Body of pancreas (tissue), 4 donors: ENCODE measurements at regions not wholly inside any gene's neighbourhood (a gene's known extent, or its start where the extent isn't known, plus 50 kb on each side); places are given as distances from the start of the nearest gene placed in this dataset.

Experiments
- ATAC-seq: fragments of 150-250 bp; one replicate; pipeline ENCODE4 v1.9.1; 2016
- DNase-seq, 4 donors: peaks; one replicate each; pipeline ENCODE4 v3.0.0-alpha.2; 2019
- H3K27ac ChIP-seq, 4 donors: fragments of 200-600 bp; sonication (generic); 1 replicate in 3 of 4; 2 replicates in 1 of 4; pipeline versions ENCODE4 v1.5.1 to v1.6.1; 2016 to 2019; ENCODE audit warnings: mild to moderate bottlenecking in 1 of 4, mixed read lengths in 1 of 4, moderate library complexity in 1 of 4
- H3K27me3 ChIP-seq, 2 donors: fragments of 200-600 bp; sonication (generic); one replicate each; pipeline ENCODE4 v1.6.0; 2016; ENCODE audit warnings: mild to moderate bottlenecking in 1 of 2
- H3K36me3 ChIP-seq, 2 donors: fragments of 200-600 bp; sonication (generic); replicated peaks in 1 of 2; 2 replicates each; pipeline ENCODE4 v1.5.1; 2016; ENCODE audit warnings: low read depth in 2 of 2; ENCODE audit not compliant: insufficient read depth in 1 of 2
- H3K4me1 ChIP-seq: fragments of 200-600 bp; sonication (generic); one replicate; pipeline ENCODE4 v1.6.0; 2016
- H3K4me3 ChIP-seq, 2 donors: fragments of 200-600 bp; sonication (generic); 1 replicate in 1 of 2; 2 replicates in 1 of 2; pipeline ENCODE4 v1.5.1; 2016 to 2019
- H3K9me3 ChIP-seq, 3 donors: fragments of 200-600 bp; sonication (generic); 1 replicate in 2 of 3; 2 replicates in 1 of 3; pipeline ENCODE4 v1.5.1; 2016
- POLR2A ChIP-seq, 3 donors: fragments of 450-650 bp; IDR thresholded peaks; one replicate each; pipeline ENCODE4 v1.6.1; 2016; ENCODE audit warnings: antibody characterized with exemption in 3 of 3, mild to moderate bottlenecking in 2 of 3
- WGBS, 2 donors: methylation state at CpG; one replicate each; pipeline ENCODE4 v1.1.5; 2017; 5-methylcytosine and 5-hydroxymethylcytosine counted together
- intact Hi-C: fragments of 100-400 bp; cut with DNase I; formaldehyde crosslinking; loops from one replicate; pipeline ENCODE4 v1.15.1; 2023
- TF ChIP-seq, protein P1 (sequence below), 7 experiments: fragments of 450-650 bp in 4 of 7; fragments of 200-600 bp in 3 of 7; sonication (generic) in 3 of 7; IDR thresholded peaks; one replicate each; pipeline ENCODE4 v1.5.1; 2016 to 2019; ENCODE audit warnings: antibody characterized with exemption in 7 of 7

DNA sequence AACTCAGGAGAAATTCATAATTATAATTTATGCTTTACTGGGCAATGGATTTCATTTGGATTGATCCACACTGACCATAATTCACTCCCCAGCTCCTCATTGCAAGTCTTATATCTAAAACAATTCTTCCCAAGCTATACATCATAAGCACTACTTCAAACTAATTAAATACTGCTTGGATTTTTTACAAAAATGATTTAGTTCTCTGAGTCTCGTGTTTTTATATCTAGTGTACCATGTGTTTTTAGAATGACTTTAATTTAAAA is 443.8 kb downstream of the GPAM start:
- no peaks in the 10 kb centered on the region for H3K36me3 ChIP-seq
- H3K27ac ChIP-seq, result no peak overlapping the region
- intact Hi-C loops, result no loop called here
- H3K4me1 ChIP-seq, result no peaks in the 10 kb centered on the region
- no peaks in the 10 kb centered on the region for H3K27me3 ChIP-seq
- ATAC-seq (no peak), DNase-seq (no peak)
- TF ChIP-seq, protein P1, sequence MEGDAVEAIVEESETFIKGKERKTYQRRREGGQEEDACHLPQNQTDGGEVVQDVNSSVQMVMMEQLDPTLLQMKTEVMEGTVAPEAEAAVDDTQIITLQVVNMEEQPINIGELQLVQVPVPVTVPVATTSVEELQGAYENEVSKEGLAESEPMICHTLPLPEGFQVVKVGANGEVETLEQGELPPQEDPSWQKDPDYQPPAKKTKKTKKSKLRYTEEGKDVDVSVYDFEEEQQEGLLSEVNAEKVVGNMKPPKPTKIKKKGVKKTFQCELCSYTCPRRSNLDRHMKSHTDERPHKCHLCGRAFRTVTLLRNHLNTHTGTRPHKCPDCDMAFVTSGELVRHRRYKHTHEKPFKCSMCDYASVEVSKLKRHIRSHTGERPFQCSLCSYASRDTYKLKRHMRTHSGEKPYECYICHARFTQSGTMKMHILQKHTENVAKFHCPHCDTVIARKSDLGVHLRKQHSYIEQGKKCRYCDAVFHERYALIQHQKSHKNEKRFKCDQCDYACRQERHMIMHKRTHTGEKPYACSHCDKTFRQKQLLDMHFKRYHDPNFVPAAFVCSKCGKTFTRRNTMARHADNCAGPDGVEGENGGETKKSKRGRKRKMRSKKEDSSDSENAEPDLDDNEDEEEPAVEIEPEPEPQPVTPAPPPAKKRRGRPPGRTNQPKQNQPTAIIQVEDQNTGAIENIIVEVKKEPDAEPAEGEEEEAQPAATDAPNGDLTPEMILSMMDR (IDR thresholded peaks at IDR 0.05), result no peak
- TF ChIP-seq POLR2A (IDR thresholded peaks at IDR 0.05), result no peak
- H3K9me3 ChIP-seq, result no peaks in the 10 kb centered on the region
- no peak overlapping the region for H3K4me3 ChIP-seq
- WGBS, 2 donors, result 75 to 77% methylated on average over 1 of the region's 1 CpG

DNA sequence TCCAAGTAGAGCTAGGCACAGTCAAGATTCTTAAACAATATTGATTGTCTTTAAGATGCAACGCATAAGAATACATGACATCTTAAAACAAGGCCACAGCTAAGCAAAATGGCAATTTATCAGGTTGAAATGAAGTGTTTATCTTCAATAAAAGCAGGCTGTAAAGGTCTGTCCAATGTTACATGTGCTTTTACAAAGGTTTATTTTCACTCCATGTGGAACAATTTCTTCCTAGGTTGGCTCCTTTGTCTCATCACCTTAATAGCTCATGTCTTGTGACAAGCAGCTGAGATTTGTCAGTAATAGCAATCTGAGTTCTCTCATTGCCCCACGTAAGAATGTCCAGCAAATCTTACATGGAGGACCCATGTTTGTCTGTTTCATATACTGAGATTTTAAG is 437.6 kb downstream of the GPAM start:
- no peaks in the 10 kb centered on the region for H3K9me3 ChIP-seq
- intact Hi-C loops, result no loop called here
- no peaks in the 10 kb centered on the region for H3K36me3 ChIP-seq
- no peak for TF ChIP-seq POLR2A (IDR thresholded peaks at IDR 0.05)
- TF ChIP-seq, protein P1 (IDR thresholded peaks at IDR 0.05), result no peak
- no peak overlapping the region for H3K27ac ChIP-seq
- 59 to 78% methylated on average over 2 of the region's 2 CpGs for WGBS, 2 donors
- H3K27me3 ChIP-seq, result no peaks in the 10 kb centered on the region
- no peaks in the 10 kb centered on the region for H3K4me1 ChIP-seq
- no peak for ATAC-seq
- H3K4me3 ChIP-seq, result no peak overlapping the region
- no peak for DNase-seq

DNA sequence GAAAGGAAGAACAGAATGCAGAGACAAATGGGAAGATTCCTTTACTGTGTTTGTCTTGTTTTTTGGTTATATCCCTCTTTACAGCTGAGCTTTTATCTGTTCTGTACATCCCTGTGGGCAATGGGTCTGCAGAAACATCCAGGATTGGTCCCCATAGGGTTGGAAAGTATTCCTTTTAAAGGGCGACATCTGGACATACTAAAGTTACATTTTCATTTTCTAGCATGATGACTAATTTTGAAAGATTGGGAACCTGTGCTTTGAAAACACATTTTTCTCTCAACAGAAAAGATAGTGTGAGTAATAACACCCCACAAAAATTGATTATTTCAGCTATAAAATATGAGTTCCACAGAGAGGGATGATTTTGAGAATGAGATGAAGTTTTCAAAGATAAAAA is 435.8 kb downstream of the GPAM start:
- DNase-seq (no peak), ATAC-seq (no peak)
- H3K9me3 ChIP-seq, result no peaks in the 10 kb centered on the region
- no peak for TF ChIP-seq POLR2A (IDR thresholded peaks at IDR 0.05)
- TF ChIP-seq, protein P1 (IDR thresholded peaks at IDR 0.05), result no peak
- H3K4me1 ChIP-seq, result no peaks in the 10 kb centered on the region
- 58 to 79% methylated on average over 1 of the region's 1 CpG for WGBS, 2 donors
- H3K36me3 ChIP-seq, result no peaks in the 10 kb centered on the region
- no peaks in the 10 kb centered on the region for H3K27me3 ChIP-seq
- intact Hi-C loops, result no loop called here
- H3K27ac ChIP-seq, result no peak overlapping the region
- H3K4me3 ChIP-seq, result no peak overlapping the region

DNA sequence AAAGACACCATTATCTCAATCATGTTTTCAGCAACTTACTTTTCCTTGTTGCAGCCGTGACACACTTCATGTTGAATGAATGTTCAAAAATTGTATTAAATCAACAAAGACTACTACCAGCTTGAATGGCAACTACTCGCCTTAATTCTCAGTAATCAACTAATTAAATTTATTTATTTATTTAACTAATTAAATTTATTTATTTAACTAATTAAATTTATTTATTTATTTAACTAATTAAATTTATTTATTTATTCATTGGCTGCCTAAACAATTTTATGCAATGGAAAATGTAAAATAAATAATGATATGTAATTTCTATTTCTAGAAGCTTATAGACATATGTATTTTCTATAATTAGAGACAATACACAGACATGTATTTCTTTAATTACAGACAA is 435.4 kb downstream of the GPAM start:
- TF ChIP-seq POLR2A (IDR thresholded peaks at IDR 0.05), result no peak
- TF ChIP-seq, protein P1 (IDR thresholded peaks at IDR 0.05), result no peak
- no peaks in the 10 kb centered on the region for H3K4me1 ChIP-seq
- ATAC-seq (no peak), DNase-seq (no peak)
- no peaks in the 10 kb centered on the region for H3K27me3 ChIP-seq
- intact Hi-C loops, result no loop called here
- H3K4me3 ChIP-seq, result no peak overlapping the region
- H3K9me3 ChIP-seq, result no peaks in the 10 kb centered on the region
- WGBS, 2 donors, result 65 to 68% methylated on average over 2 of the region's 2 CpGs
- no peak overlapping the region for H3K27ac ChIP-seq
- no peaks in the 10 kb centered on the region for H3K36me3 ChIP-seq

DNA sequence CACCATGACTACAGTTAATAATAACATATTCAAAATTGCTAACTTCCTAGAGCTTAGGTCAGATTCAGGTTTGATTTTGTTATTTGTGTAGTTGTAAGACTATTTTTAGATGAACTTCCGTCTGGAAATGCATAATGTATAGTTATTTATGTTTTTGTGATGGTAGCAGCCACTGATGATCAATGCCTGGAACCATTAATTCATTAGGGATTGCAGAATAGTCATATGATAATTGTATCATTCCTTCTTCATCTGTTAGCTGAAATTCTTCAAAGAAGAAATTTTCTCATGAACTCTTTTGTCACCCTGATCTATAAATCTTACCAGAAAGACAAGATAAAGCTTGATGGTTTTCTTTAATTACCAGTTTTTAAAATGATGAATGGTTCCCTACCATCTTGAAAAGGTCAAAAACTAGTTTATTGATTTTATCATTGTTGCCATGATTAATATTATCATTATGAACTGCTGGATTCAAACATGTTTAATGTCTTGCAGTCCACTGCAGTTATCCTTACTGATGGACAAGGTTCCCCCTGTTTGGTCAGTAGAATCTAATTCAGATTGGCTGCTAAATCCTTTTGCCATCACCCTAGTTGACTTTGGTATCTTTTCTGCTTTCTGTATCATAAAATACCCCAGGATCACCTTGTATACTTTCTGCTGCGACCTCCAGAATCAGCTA is 433.3 kb downstream of the GPAM start:
- no peaks in the 10 kb centered on the region for H3K9me3 ChIP-seq
- no peaks in the 10 kb centered on the region for H3K27me3 ChIP-seq
- H3K36me3 ChIP-seq, result no peaks in the 10 kb centered on the region
- intact Hi-C loops, result no loop called here
- ATAC-seq, result no peak
- no peak overlapping the region for H3K4me3 ChIP-seq
- no peak for DNase-seq
- no peaks in the 10 kb centered on the region for H3K4me1 ChIP-seq
- no peak overlapping the region for H3K27ac ChIP-seq
- TF ChIP-seq, protein P1 (IDR thresholded peaks at IDR 0.05), result no peak
- TF ChIP-seq POLR2A (IDR thresholded peaks at IDR 0.05), result no peak
- WGBS, 2 donors, result 39 to 47% methylated on average over 2 of the region's 2 CpGs
